H1 (cell line): ENCODE measurements at regions not wholly inside any gene's neighbourhood (a gene's known extent, or its start where the extent isn't known, plus 50 kb on each side); places are given as distances from the start of the nearest gene placed in this dataset.
A peak's percentile ranks its signal among the peaks of the same experiment; 100 is the strongest.

ENCODE experiments used
- CTCF ChIA-PET: fragments of 300-600 bp; sonication (Branson Sonifier 250); formaldehyde crosslinking; loops from one replicate; lab custom pipeline; 2021; ENCODE audit not compliant: partially characterized antibody; lab: Charles Lee
- POLR2A ChIA-PET: fragments of 300-600 bp; sonication (Branson Sonifier 250); formaldehyde crosslinking; loops from one replicate; lab custom pipeline; 2021; ENCODE audit warnings: inconsistent platforms; ENCODE audit not compliant: partially characterized antibody; lab: Charles Lee
- DNase-seq, 2 experiments: peaks; one replicate each; pipeline versions ENCODE4 v3.0.0 to v3.0.0-alpha.2; 2010 to 2022; ENCODE audit warnings: low spot score in 2 of 2, low read depth in 1 of 2, mixed read lengths in 1 of 2
- FAIRE-seq: peaks from 2 replicates; lab custom pipeline; 2011; peaks lifted over from hg19 to GRCh38; lab: Jason Lieb, UNC
- H2AFZ ChIP-seq: 2 replicates; pipeline ENCODE4 v1.8.1; 2012; ENCODE audit warnings: low read length, inconsistent platforms
- H2AK5ac ChIP-seq: 2 replicates; pipeline ENCODE4 v1.6.1; 2013; ENCODE audit warnings: low read depth, low read length
- H2BK120ac ChIP-seq: replicated peaks from 2 replicates; pipeline ENCODE3; 2013; ENCODE audit warnings: low read depth, low read length, inconsistent platforms
- H2BK12ac ChIP-seq: 2 replicates; pipeline ENCODE4 v1.6.1; 2013; ENCODE audit warnings: low read depth, low read length
- H2BK15ac ChIP-seq: 2 replicates; pipeline ENCODE4 v1.6.1; 2013; ENCODE audit warnings: low read length
- H2BK20ac ChIP-seq: 2 replicates; pipeline ENCODE4 v1.6.1; 2013; ENCODE audit warnings: low read length
- H2BK5ac ChIP-seq: 2 replicates; pipeline ENCODE4 v1.6.1; 2013; ENCODE audit warnings: low read depth, low read length
- H3K14ac ChIP-seq: 2 replicates; pipeline ENCODE4 v1.6.1; 2013; ENCODE audit warnings: inconsistent platforms; ENCODE audit not compliant: insufficient read length
- H3K18ac ChIP-seq: 2 replicates; pipeline ENCODE4 v1.6.1; 2013; ENCODE audit warnings: low read length; ENCODE audit errors: extremely low read depth
- H3K23ac ChIP-seq: 2 replicates; pipeline ENCODE4 v1.6.1; 2013; ENCODE audit warnings: inconsistent platforms; ENCODE audit not compliant: insufficient read length
- H3K23me2 ChIP-seq: 2 replicates; pipeline ENCODE4 v1.6.1; 2013; ENCODE audit warnings: low read depth, low read length
- H3K27ac ChIP-seq: 2 replicates; pipeline ENCODE4 v1.6.1; 2011; ENCODE audit warnings: low read depth, low read length, inconsistent platforms
- H3K27me3 ChIP-seq, 4 experiments: replicated peaks in 1 of 4; 1 replicate in 1 of 4; 2 replicates in 3 of 4; pipeline versions ENCODE4 v1.6.1 to v1.8.1; 2011 to 2013; ENCODE audit warnings: low read length in 3 of 4, mild to moderate bottlenecking in 3 of 4, inconsistent platforms in 2 of 4, mixed read lengths in 2 of 4, moderate library complexity in 1 of 4; ENCODE audit not compliant: control insufficient read depth in 3 of 4, insufficient read depth in 3 of 4; ENCODE audit errors: extremely low read depth in 1 of 4
- H3K36me3 ChIP-seq, 4 experiments: 2 replicates each; pipeline versions ENCODE4 v1.6.1 to v1.8.1; 2011 to 2013; ENCODE audit warnings: mild to moderate bottlenecking in 4 of 4, low read length in 3 of 4, moderate library complexity in 2 of 4, control low read depth in 1 of 4, inconsistent platforms in 1 of 4; ENCODE audit not compliant: insufficient read depth in 4 of 4, control insufficient read depth in 2 of 4
- H3K4ac ChIP-seq: replicated peaks from 2 replicates; pipeline ENCODE3; 2013; ENCODE audit warnings: low read length, low read depth, mixed read lengths, inconsistent platforms; ENCODE audit not compliant: insufficient read length
- H3K4me1 ChIP-seq, 4 experiments: replicated peaks in 1 of 4; 1 replicate in 1 of 4; 2 replicates in 3 of 4; pipeline versions ENCODE4 v1.6.1 to v1.8.1; 2011 to 2013; ENCODE audit warnings: low read length in 3 of 4, inconsistent platforms in 2 of 4, mixed read lengths in 1 of 4; ENCODE audit not compliant: insufficient read depth in 4 of 4, control insufficient read depth in 3 of 4
- H3K4me2 ChIP-seq, 2 experiments: 2 replicates each; pipeline versions ENCODE4 v1.6.1 to v1.8.1; 2011 to 2013; ENCODE audit warnings: low read depth in 2 of 2, low read length in 2 of 2, control low read depth in 1 of 2, inconsistent platforms in 1 of 2, mild to moderate bottlenecking in 1 of 2; ENCODE audit not compliant: insufficient read depth in 1 of 2
- H3K4me3 ChIP-seq, 4 experiments: fragments of 200-600, 300-600 bp in 1 of 4; sonication (generic), shearing (Covaris generic), sonication (Bioruptor Twin) in 1 of 4; 2 replicates each; pipeline versions ENCODE4 v1.5.1 to v1.8.1; 2011 to 2016; ENCODE audit warnings: low read length in 4 of 4, low read depth in 3 of 4, control low read depth in 2 of 4, inconsistent platforms in 2 of 4, mild to moderate bottlenecking in 2 of 4, mixed read lengths in 1 of 4, moderate library complexity in 1 of 4; ENCODE audit not compliant: insufficient read depth in 2 of 4; ENCODE audit errors: extremely low read depth in 1 of 4
- H3K56ac ChIP-seq: replicated peaks from 2 replicates; pipeline ENCODE3; 2013; ENCODE audit warnings: low read depth, mild to moderate bottlenecking, mixed read lengths, low read length, inconsistent platforms; ENCODE audit not compliant: insufficient read length
- H3K79me1 ChIP-seq: 2 replicates; pipeline ENCODE4 v1.6.1; 2013; ENCODE audit warnings: low read depth, low read length, control low read depth
- H3K79me2 ChIP-seq, 2 experiments: 2 replicates each; pipeline versions ENCODE4 v1.6.1 to v1.8.1; 2012 to 2013; ENCODE audit warnings: low read length in 2 of 2, mild to moderate bottlenecking in 2 of 2, inconsistent platforms in 1 of 2; ENCODE audit not compliant: insufficient read depth in 2 of 2, control insufficient read depth in 1 of 2
- H3K9ac ChIP-seq, 4 experiments: replicated peaks in 1 of 4; 1 replicate in 1 of 4; 2 replicates in 3 of 4; pipeline versions ENCODE4 v1.6.1 to v1.8.1; 2011 to 2013; ENCODE audit warnings: low read depth in 3 of 4, low read length in 3 of 4, control low read depth in 2 of 4, mild to moderate bottlenecking in 2 of 4, moderate library complexity in 2 of 4, inconsistent platforms in 1 of 4; ENCODE audit errors: extremely low read depth in 1 of 4
- H3K9me3 ChIP-seq, 2 experiments: 2 replicates each; pipeline versions ENCODE4 v1.6.1 to v1.8.1; 2012 to 2013; ENCODE audit warnings: mild to moderate bottlenecking in 2 of 2, moderate library complexity in 2 of 2, control low read depth in 1 of 2, inconsistent platforms in 1 of 2, low read depth in 1 of 2, low read length in 1 of 2, mixed read lengths in 1 of 2; ENCODE audit not compliant: insufficient read depth in 2 of 2
- H4K20me1 ChIP-seq, 2 experiments: replicated peaks in 1 of 2; 2 replicates each; pipeline versions ENCODE3 to v1.8.1; 2011 to 2013; ENCODE audit warnings: inconsistent platforms in 2 of 2, low read length in 2 of 2, mild to moderate bottlenecking in 1 of 2; ENCODE audit not compliant: insufficient read depth in 2 of 2, control insufficient read depth in 1 of 2
- H4K5ac ChIP-seq: 2 replicates; pipeline ENCODE4 v1.6.1; 2013; ENCODE audit warnings: low read length, low read depth, mixed read lengths, inconsistent platforms; ENCODE audit not compliant: insufficient read length
- H4K8ac ChIP-seq: 2 replicates; pipeline ENCODE4 v1.8.0; 2013; ENCODE audit warnings: mild to moderate bottlenecking, moderate library complexity, low read length, inconsistent platforms; ENCODE audit not compliant: insufficient read depth; ENCODE audit errors: extremely low read depth
- H4K91ac ChIP-seq: replicated peaks from 2 replicates; pipeline ENCODE3; 2013; ENCODE audit warnings: low read length, mixed read lengths, inconsistent platforms; ENCODE audit not compliant: insufficient read length
- FOSL1 ChIP-seq: IDR thresholded peaks from 2 replicates; pipeline ENCODE4 v1.6.1; 2011; ENCODE audit warnings: mild to moderate bottlenecking, low read depth, low read length, moderate library complexity; ENCODE audit not compliant: insufficient read depth
- NRF1 ChIP-seq: IDR thresholded peaks from 2 replicates; pipeline ENCODE4 v1.6.1; 2011; ENCODE audit warnings: mild to moderate bottlenecking, low read depth, low read length, improper control_type of control experiment
- WGBS, 2 experiments: shearing (Covaris generic) in 1 of 2; methylation state at CpG; one replicate each; pipeline versions ENCODE4 v1.1.6 to v1.1.7; 2013 to 2015; ENCODE audit warnings: low lambda C conversion rate in 2 of 2, mixed read lengths in 2 of 2, inconsistent platforms in 1 of 2, low coverage in 1 of 2, missing lambda C conversion rate in 1 of 2; ENCODE audit not compliant: insufficient replicate concordance in 2 of 2, insufficient coverage in 1 of 2, insufficient read length in 1 of 2; ENCODE audit errors: extremely low coverage in 1 of 2, missing lambda C conversion rate in 1 of 2; 5-methylcytosine and 5-hydroxymethylcytosine counted together
- TF ChIP-seq, protein P1 (sequence below), 3 experiments: IDR thresholded peaks; 1 replicate in 2 of 3; 2 replicates in 1 of 3; pipeline versions ENCODE4 v1.5.1 to v1.6.1; 2011; ENCODE audit warnings: low read length in 3 of 3, mild to moderate bottlenecking in 3 of 3, inconsistent platforms in 2 of 3, low read depth in 1 of 3, moderate library complexity in 1 of 3; ENCODE audit not compliant: insufficient read depth in 1 of 3; ENCODE audit errors: control extremely low read depth in 1 of 3
- TF ChIP-seq, protein P2 (sequence below): IDR thresholded peaks from 2 replicates; pipeline ENCODE4 v1.6.1; 2011; ENCODE audit warnings: low read depth, mild to moderate bottlenecking, low read length; ENCODE audit not compliant: insufficient read depth

DNA sequence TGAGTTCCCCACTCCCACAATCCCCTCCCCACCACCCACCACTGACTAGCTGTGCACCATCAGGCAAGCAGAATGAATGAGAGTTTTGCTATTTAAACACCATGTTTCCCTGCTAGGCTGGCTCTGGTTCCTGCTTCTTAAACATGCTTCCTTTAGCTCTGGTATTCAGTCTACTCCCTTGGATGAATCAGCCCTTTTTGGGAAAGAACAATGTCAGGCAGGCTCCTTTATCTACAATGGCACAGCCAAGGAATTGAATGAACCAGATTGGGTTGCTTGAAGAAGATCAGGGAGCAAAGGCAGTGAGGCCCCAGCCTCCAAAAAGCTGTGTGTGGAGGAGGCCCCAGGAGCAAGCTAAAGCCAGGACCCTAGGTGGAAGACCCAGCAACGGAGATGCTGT, 92.9 kb upstream of the ISX start:
- POLR2A ChIA-PET = no interaction called here

More for the DNA sequence above, 92.9 kb upstream of the ISX start:
- Histone ChIP-seq H3K4ac (no peak overlapping the region), H3K4me1 (peaks cover 0 to 17% (median 7%) of the 10 kb centered on the region in 4 experiments; a peak in 6 of 7 replicates), H3K4me3 (no peak overlapping the region), H2BK15ac (no peak overlapping the region), H3K23me2 (no peaks in the 10 kb centered on the region), H3K23ac (no peak overlapping the region), H2BK5ac (peak overlapping the region; percentile 27; the same call in 1 of the 2 replicates), H3K27me3 (no peaks in the 10 kb centered on the region), H2BK12ac (no peak overlapping the region), H3K9ac (no peak overlapping the region), H3K79me2 (no peaks in the 10 kb centered on the region), H2BK20ac (peak overlapping the region; percentile 44), H3K14ac (no peak overlapping the region), H2AK5ac (no peak overlapping the region), H3K9me3 (no peaks in the 10 kb centered on the region), H4K91ac (no peak overlapping the region), H3K27ac (no peak overlapping the region), H2BK120ac (no peak overlapping the region), H4K8ac (no peak overlapping the region), H3K18ac (no peak overlapping the region), H3K79me1 (no peaks in the 10 kb centered on the region), H3K4me2 (0 out of 4 replicates have a peak overlapping the region, but pooled peaks of 1 of the 2 experiments have one; percentile 25), H4K5ac (no peak overlapping the region), H4K20me1 (no peaks in the 10 kb centered on the region), H3K36me3 (no peaks in the 10 kb centered on the region), H3K56ac (no peak overlapping the region), H2AFZ (no peak overlapping the region)
- TF ChIP-seq, protein P1, sequence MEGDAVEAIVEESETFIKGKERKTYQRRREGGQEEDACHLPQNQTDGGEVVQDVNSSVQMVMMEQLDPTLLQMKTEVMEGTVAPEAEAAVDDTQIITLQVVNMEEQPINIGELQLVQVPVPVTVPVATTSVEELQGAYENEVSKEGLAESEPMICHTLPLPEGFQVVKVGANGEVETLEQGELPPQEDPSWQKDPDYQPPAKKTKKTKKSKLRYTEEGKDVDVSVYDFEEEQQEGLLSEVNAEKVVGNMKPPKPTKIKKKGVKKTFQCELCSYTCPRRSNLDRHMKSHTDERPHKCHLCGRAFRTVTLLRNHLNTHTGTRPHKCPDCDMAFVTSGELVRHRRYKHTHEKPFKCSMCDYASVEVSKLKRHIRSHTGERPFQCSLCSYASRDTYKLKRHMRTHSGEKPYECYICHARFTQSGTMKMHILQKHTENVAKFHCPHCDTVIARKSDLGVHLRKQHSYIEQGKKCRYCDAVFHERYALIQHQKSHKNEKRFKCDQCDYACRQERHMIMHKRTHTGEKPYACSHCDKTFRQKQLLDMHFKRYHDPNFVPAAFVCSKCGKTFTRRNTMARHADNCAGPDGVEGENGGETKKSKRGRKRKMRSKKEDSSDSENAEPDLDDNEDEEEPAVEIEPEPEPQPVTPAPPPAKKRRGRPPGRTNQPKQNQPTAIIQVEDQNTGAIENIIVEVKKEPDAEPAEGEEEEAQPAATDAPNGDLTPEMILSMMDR (IDR thresholded peaks at IDR 0.05; ENCODE audit: control extremely low read depth in 1 of 3, insufficient read depth in 1 of 3, low read depth in 1 of 3, low read length in 3 of 3) = no peak
- no peak for TF ChIP-seq NRF1
- no peak for TF ChIP-seq FOSL1
- TF ChIP-seq, protein P2, sequence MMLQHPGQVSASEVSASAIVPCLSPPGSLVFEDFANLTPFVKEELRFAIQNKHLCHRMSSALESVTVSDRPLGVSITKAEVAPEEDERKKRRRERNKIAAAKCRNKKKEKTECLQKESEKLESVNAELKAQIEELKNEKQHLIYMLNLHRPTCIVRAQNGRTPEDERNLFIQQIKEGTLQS = no peak
- 69% methylated on average over 1 of the region's 1 CpG; no CpG with 5 or more reads in 1 of the 2 experiments for WGBS, 2 experiments
- CTCF ChIA-PET = interaction anchor here (0.6 to 1.9 kb wide), 7 partner anchors 9 to 558 kb away, joined by 3 to 6 read pairs (median 4); no protein-coding TSS in a partner anchor
- FAIRE-seq (no peak), DNase-seq (no peak)
